Choroid plexus epithelial cell (primary cell): ENCODE measurements at regions not wholly inside any gene's neighbourhood (a gene's known extent, or its start where the extent isn't known, plus 50 kb on each side); places are given as distances from the start of the nearest gene placed in this dataset.

Experiments
- DNase-seq: peaks from one replicate; pipeline ENCODE4 v3.0.0-alpha.2; 2010; ENCODE audit warnings: low read depth
- H3K4me3 ChIP-seq: 2 replicates; pipeline ENCODE4 v1.5.1; 2011; ENCODE audit warnings: low read depth, mild to moderate bottlenecking, control low read depth, low read length, moderate library complexity
- TF ChIP-seq, protein P1 (sequence below): conservative IDR thresholded peaks from 2 replicates; pipeline ENCODE4 v1.5.1; 2011; ENCODE audit warnings: low read depth, mild to moderate bottlenecking, control low read depth, inconsistent platforms, low read length, moderate library complexity

- H3K4me3 ChIP-seq, result no peak overlapping the region
- DNase-seq, result no peak
Observed at GRCh38 chr11:95358511-95359340, 127.7 kb upstream of the SESN3 start.

GRCh38 chr11:95354304-95354703 is 123.3 kb upstream of the SESN3 start:
- DNase-seq, result no peak
- H3K4me3 ChIP-seq, result no peak overlapping the region
- TF ChIP-seq, protein P1, sequence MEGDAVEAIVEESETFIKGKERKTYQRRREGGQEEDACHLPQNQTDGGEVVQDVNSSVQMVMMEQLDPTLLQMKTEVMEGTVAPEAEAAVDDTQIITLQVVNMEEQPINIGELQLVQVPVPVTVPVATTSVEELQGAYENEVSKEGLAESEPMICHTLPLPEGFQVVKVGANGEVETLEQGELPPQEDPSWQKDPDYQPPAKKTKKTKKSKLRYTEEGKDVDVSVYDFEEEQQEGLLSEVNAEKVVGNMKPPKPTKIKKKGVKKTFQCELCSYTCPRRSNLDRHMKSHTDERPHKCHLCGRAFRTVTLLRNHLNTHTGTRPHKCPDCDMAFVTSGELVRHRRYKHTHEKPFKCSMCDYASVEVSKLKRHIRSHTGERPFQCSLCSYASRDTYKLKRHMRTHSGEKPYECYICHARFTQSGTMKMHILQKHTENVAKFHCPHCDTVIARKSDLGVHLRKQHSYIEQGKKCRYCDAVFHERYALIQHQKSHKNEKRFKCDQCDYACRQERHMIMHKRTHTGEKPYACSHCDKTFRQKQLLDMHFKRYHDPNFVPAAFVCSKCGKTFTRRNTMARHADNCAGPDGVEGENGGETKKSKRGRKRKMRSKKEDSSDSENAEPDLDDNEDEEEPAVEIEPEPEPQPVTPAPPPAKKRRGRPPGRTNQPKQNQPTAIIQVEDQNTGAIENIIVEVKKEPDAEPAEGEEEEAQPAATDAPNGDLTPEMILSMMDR, result no peak

More at GRCh38 chr11:95358511-95359340, 127.7 kb upstream of the SESN3 start:
- TF ChIP-seq, protein P1, result no peak

DNA sequence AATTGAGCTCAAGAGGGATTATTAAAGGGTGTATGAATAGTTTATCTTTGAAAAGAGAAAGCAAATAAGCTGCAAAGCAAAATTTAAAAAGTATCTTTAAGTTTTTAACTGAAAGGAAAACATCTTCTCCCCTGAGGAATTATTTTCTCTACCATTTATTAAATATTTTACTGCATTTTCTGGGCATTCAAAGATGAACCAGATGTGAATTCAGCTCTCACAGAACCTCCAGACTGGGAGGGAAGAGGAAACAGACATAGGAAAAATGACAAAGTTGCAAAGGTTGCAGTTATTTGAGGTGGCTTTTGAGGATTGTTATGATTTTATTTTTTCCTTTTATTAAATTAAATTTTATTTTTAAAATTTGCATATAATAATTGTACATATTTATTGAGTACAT is 122.7 kb upstream of the SESN3 start:
- H3K4me3 ChIP-seq, result no peak overlapping the region
- TF ChIP-seq, protein P1, result no peak
- no peak for DNase-seq

DNA sequence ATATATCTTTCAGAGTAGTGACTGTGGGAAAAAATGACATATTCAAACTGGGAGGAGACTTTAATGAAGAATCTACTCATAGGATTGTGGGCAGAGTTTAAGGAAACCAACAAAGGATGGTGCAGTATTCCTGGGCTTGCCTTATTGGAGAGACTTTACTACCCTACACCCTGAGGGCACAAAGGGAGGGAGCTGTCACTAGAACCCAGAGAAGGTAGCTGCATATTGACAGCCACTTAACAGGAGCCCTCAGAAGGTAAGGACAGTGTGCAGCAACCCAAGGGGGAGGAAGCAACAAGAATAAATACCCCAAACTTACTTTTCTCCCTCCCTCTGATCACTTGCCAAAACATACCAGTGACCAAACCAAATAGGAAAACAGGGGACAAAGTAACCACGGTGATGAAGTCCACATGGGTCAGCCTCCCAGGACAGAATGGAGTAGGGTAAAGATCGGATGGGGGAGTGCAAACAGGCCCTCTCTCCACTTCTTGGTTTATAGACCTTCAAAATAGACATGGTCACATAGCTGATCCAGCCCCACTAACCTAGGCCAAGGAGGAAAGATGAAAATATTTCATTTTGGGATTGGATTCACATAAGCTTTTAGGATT is 121.8 kb upstream of the SESN3 start:
- TF ChIP-seq, protein P1, result no peak
- no peak for DNase-seq
- H3K4me3 ChIP-seq, result no peak overlapping the region

DNA sequence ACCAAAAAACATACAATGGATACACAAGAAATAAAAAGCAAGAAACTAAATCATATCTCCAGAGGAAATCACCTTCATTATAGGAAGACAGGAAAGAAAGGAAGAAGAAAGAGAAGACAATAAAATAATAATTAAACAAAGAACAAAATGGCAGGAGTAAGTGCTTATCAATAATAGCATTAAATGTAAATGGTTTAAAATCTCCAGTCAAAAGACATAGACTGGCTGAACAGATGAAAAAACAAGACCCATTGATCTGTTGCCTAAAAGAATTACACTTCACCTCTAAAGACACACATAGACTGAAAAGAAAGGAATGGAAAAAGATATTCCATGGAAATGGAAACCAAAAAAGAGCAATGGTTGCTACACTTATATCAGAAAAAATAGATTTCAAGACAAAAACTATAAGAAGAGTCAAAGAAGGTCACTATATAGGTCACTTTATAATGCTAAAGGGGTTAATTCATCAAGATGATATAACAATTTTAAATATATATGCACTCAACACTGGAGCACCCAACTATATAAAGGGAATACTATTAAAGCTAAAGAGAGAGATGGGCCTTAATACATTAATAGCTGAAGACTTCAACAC is 118.4 kb upstream of the SESN3 start:
- TF ChIP-seq, protein P1, result no peak
- H3K4me3 ChIP-seq, result no peak overlapping the region
- no peak for DNase-seq

- no peak overlapping the region for H3K4me3 ChIP-seq
- DNase-seq, result no peak
- TF ChIP-seq, protein P1, result no peak
Observed at GRCh38 chr11:95346265-95346664, 115.3 kb upstream of the SESN3 start.
